ENCODE measurements at regions not wholly inside any gene's neighbourhood (a gene's known extent, or its start where the extent isn't known, plus 50 kb on each side); places are given as distances from the start of the nearest gene placed in this dataset.

- TF ChIP-seq, protein P1, sequence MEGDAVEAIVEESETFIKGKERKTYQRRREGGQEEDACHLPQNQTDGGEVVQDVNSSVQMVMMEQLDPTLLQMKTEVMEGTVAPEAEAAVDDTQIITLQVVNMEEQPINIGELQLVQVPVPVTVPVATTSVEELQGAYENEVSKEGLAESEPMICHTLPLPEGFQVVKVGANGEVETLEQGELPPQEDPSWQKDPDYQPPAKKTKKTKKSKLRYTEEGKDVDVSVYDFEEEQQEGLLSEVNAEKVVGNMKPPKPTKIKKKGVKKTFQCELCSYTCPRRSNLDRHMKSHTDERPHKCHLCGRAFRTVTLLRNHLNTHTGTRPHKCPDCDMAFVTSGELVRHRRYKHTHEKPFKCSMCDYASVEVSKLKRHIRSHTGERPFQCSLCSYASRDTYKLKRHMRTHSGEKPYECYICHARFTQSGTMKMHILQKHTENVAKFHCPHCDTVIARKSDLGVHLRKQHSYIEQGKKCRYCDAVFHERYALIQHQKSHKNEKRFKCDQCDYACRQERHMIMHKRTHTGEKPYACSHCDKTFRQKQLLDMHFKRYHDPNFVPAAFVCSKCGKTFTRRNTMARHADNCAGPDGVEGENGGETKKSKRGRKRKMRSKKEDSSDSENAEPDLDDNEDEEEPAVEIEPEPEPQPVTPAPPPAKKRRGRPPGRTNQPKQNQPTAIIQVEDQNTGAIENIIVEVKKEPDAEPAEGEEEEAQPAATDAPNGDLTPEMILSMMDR (IDR thresholded peaks at IDR 0.05; ENCODE audit: poor library complexity, severe bottlenecking) = no peak
- TF ChIP-seq RAD21 (conservative IDR thresholded peaks at IDR 0.05) = no peak
- TF ChIP-seq EP300 (conservative IDR thresholded peaks at IDR 0.05; ENCODE audit: poor library complexity, severe bottlenecking) = no peak
Measured at GRCh38 chr2:6222296-6222695, 530.1 kb downstream of the SOX11 start.

Data from neural cell (in vitro differentiated cells).